NCI-H748 (cell line): ENCODE measurements at regions not wholly inside any gene's neighbourhood (a gene's known extent, or its start where the extent isn't known, plus 50 kb on each side); places are given as distances from the start of the nearest gene placed in this dataset.

Experiments
- DNase-seq: peaks from one replicate; lab custom pipeline; 2025; ENCODE audit not compliant: unreplicated experiment; lab: John Stamatoyannopoulos, UW

DNA sequence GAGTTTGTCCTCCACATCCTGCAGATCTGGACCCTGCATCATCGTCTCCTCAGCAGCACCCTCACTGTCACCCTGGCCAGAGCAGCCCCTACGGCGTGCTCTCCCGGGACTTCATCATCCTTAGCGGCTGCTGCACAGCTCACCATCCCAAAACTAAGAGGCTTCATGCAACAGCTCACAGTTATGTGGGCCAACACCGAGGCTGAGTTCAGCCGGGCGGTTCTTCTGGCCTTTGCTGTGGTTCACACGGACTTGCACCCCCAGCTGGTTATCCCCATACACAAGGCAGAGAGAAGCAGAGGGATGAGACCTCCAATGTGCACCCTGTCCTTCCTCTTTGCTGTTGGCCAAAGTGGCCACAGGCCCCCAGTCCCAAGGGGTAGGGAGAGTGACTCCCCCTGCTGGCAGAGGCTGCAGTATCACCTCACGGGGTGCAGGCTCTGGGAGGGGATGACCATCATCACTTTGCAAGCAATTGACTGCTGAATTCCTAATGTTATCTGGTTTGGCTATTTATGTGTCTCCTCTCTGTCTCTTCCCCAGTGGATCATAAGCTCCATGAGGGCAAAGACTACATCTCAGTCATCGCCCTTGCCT lies 276.8 kb downstream of the BRD1 start:
- DNase-seq: no peak

DNA sequence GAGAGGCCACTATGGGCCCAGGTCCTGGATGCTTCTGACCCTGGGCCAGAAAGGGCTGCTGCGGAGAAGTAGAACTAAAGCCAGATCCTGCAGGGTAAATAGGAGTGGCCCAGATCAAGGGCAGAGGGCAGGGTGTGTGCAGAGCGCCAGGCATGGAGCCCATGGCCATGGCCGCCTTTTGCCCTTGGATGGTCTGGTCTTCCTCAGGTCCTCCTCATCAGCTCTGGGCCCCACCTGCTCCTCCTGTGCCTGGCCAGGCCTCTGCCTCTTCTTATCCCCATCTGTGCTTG lies 277.6 kb downstream of the BRD1 start:
- no peak for DNase-seq

- DNase-seq: no peak
Measured at GRCh38 chr22:49549256-49550140, 278.2 kb downstream of the BRD1 start.

GRCh38 chr22:49548356-49549202 lies 279.1 kb downstream of the BRD1 start:
- peak; percentile 59 for DNase-seq

DNA sequence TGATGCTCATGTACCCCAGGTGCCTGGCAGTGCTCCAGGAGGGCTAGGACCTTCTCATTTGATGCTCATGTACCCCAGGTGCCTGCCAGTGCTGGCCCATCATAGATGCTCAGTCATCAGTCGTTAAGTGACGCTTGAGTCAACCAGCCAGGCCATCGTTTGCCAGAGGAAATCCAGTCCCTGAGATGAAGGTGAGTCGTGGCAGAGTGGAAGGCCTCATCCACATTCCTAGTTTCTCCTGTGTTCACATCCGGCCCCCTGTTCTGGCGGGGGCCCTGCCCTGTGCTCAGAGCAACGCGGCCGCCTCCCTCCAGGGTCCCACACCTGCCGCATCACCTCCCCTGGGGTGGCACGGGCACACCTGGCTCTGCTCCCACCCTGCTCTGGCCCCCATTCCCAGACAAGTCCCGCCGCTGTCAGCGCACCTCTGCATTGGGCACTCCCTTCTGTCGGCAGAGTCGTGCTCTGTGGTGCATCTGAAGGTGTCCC lies 279.9 kb downstream of the BRD1 start:
- no peak for DNase-seq

GRCh38 chr22:49546811-49547585 lies 280.7 kb downstream of the BRD1 start:
- no peak for DNase-seq

- DNase-seq: no peak
Measured at GRCh38 chr22:49545606-49546005, 282.1 kb downstream of the BRD1 start.

- no peak for DNase-seq
Measured at GRCh38 chr22:49544286-49544685, 283.4 kb downstream of the BRD1 start.

- no peak for DNase-seq
Measured at GRCh38 chr22:49543876-49544275, 283.8 kb downstream of the BRD1 start.

DNA sequence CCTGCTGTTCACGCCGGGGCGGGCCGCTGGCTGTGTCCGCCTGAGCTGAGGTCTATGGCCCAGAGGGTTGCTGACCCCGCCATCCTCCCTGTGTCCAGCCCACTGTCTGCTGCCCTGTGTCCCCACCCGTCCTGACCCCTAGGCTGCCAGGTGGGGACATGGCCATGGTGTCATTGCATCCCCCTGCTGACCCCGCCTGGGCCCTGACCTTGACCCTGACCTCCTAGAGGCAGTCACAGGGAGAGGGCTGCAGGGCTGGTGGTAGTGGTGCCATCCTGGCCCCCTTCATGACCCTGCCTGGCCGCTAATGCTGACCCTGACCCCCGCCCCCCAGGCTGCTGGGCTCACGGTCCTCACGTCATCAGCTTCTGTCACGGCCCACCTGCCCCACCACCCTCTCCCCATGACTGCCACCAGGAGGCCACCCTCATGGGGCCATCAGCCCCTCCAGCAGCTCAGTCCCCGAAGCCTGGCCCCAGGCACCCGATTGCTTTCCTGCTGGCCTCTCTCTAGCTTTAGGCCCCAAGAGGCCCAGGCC lies 285.9 kb downstream of the BRD1 start:
- no peak for DNase-seq

DNA sequence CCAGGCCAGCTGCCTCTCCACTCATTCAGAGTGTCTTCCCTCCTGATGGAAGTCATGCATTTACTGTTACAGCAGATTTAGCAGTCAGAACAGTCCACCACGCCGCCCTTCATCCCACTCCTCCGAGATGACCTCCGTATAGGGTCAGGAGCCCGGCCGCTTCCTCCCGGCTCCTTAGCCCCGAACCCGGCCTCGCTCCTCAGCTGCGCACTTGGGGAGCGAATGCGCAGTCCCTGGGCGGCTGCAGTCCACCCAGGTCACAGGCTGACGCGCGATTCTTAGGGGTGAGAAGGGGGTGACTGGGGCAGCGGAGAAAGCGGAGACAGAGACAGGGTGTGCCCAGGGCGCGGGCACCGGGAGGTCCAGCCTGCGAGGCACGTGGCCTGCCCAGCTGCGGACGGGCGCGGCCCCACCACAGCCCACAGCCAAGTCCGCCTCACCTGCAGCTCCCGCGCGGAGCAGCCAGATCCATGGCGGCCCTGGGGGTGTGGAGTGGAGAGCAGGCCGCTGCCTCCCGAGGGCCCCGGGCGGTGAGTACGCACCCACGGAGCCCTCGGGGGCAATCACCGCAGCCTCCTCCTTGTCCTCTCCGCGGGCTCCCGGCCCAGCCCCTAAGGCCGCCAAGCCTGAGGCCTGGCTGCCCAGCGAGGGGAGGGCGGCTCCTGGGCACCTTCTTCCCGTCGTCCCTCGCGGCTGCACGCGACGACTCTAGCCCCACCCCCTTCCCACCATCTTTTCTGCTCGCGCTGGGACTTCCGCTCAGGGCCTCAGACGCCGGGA lies 286.6 kb downstream of the BRD1 start:
- DNase-seq: no peak

DNA sequence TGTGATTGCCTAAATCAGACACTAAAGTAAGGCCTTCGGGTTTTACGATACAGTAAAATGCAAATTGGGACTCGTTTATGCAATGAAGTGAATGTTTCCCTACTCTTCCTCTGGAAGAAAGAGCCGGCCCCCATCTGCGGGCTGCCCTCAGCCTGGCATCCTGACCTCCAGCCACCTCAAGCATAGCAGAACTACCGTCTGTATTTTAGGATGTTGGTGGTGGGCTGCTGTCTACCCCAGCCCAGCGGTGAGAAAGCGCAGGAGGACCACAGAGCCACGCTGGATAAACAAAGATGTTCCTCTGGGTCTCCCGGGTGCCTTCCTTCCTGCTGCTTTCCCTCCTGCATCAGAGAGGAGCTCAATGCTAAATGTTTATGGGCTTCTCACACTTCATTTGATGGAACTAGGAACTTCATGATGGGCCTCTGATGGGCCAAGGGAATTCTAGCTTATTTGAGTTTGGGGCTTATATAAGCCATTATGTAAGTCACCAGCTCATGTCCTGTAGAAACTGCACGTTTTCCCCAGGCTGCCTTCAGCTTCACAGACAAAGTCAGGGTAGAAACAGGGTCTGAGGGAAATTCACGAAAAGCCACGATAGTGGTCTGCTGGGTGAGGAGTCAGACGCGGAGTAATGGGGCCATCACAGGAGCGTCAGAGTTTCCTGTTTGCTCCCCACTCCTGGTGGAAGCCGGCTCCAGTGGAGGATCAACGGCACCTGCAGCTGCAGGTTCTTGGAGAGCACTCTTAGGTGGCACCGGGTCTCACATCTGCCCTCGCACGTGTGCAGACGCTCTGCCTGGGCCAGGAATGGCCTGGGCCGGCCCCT lies 287.4 kb downstream of the BRD1 start:
- DNase-seq: no peak

GRCh38 chr22:49538006-49538405 lies 289.7 kb downstream of the BRD1 start:
- DNase-seq: peak; percentile 21

- no peak for DNase-seq
Measured at GRCh38 chr22:49536571-49537131, 291.0 kb downstream of the BRD1 start.

DNA sequence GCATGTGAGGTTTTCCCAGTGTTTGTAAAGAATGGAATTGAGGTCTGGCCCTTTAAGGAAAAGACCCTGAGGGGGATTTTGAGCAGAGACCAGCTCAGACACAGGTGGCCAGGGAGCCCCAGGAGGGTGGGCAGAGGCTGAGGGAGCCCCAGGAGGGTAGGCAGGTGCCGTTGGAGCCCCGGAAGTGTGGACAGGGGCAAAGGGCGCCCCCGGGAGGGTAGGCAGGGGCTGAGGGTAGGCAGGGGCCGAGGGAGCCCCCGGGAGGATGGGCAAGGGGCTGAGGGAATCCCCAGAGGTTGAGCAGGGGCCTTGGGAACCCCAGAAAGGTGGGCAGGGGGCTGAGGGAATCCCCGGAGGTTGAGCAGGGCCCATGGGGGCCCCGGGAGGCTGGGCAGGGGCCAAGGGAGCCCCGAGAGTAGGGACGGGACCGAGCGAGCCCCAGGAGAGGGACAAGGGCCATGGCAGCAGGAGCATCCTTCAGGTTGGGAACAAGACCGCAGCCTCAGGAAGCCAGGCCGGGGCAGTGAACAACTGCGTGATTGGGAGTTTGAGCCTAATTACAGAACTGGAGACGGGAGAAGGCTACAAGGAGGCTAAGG lies 292.0 kb downstream of the BRD1 start:
- no peak for DNase-seq

DNA sequence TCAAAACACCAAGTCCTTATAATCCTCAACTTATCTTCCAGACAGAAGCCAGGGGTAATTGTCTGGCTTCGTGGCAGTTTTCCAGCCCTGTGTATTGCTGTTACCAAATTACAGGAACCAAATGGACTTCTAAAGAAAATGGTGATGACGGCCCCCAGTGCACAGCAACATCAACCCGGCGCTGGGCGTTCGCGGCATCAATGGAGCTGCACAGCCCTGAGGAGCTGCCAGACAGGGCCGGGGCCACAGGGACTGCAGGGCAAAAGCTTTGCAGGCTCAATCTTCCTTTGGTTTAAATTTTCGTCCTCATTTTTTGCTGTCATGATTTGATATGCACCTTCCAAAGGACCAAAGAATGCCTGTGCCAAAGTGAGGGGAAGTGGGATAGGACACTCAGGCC lies 292.5 kb downstream of the BRD1 start:
- no peak for DNase-seq

GRCh38 chr22:49534386-49534785 lies 293.3 kb downstream of the BRD1 start:
- DNase-seq: no peak

DNA sequence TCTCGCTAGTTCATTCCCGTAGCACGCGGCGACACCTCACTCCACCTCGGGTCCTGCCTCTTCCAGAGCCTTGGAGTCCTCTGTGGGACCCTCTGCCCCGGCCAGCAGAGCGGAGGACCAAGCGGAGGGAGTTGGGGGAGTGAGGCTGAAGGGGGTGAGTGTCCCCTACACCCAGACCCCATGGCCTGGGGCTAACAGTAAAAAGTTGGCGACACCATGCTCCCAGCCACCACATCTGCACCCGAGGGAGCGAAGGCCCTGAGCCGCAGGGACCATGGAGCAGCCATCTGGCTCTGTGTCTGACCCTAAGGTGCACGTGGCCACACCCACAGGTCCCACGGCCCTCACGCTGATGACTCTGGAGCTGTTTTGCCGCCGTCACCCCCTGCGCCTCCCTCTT lies 293.8 kb downstream of the BRD1 start:
- no peak for DNase-seq
